ENCODE measurements at regions not wholly inside any gene's neighbourhood (a gene's known extent, or its start where the extent isn't known, plus 50 kb on each side); places are given as distances from the start of the nearest gene placed in this dataset.
"Not testable (repeated sequence)": the region's sequence is repeated elsewhere in the genome, so short reads cannot be mapped to it uniquely, and the experiment has no call there.

DNA sequence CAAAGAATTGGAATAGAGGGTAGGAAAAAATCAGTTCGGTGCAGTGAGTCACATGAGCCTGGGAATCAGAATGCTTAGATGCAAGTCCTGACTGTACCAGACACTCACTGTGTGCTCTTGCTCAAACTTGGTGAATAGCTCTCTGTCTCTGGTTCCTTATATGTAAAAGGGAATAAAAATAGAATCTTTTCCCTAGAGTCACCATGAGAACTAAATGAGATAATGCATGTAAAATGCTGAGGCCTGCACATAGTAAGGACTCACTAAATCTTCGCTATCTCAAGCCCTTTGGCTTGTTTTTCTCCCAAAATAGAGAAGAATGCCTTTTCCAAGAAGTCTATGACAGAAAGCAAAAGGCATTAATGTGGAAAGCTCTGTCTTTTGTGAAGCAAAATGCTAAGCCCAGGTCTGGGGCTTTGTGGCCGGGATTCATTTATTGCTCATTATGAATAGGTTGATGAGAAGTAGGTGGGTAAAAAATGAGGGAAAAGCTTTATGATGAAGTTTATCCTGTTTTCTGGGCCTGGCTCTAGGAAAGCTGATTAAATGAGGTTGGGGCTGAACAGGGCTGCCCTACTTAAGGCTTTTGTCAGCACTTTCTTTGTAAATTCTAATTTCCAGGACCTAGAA lies 483.3 kb downstream of the DMAC1 start:
- no peak overlapping the region for H3K4me3 ChIP-seq (replicated peaks; ENCODE audit: low read depth, low read length)
- no peak for DNase-seq (ENCODE audit: extremely low read depth, low read depth)
- TF ChIP-seq, protein P1, sequence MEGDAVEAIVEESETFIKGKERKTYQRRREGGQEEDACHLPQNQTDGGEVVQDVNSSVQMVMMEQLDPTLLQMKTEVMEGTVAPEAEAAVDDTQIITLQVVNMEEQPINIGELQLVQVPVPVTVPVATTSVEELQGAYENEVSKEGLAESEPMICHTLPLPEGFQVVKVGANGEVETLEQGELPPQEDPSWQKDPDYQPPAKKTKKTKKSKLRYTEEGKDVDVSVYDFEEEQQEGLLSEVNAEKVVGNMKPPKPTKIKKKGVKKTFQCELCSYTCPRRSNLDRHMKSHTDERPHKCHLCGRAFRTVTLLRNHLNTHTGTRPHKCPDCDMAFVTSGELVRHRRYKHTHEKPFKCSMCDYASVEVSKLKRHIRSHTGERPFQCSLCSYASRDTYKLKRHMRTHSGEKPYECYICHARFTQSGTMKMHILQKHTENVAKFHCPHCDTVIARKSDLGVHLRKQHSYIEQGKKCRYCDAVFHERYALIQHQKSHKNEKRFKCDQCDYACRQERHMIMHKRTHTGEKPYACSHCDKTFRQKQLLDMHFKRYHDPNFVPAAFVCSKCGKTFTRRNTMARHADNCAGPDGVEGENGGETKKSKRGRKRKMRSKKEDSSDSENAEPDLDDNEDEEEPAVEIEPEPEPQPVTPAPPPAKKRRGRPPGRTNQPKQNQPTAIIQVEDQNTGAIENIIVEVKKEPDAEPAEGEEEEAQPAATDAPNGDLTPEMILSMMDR (IDR thresholded peaks at IDR 0.05; ENCODE audit: low read depth, low read length, missing control alignments) = no peak

DNA sequence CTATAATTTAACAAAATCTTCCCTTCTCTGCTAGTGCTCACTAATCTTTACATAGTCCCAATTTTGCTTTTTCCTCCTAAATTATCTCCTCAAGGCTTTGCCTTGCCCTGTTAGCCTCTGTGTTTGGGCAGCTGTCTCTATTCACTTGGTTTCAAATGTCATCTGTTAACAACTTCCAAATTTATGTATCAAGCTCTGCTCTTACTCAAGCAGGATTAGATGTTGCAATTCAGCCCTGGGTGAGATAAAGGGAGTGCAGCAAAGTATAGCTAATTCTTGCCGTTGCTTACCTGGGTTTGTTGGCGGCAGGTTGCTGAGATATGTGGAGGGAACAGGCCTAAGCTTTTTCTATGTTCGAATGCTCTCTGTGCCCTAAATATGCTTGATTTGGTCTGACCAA lies 483.8 kb downstream of the DMAC1 start:
- no peak for DNase-seq (ENCODE audit: extremely low read depth, low read depth)
- H3K4me3 ChIP-seq (replicated peaks; ENCODE audit: low read depth, low read length) = no peak overlapping the region
- TF ChIP-seq, protein P1 (IDR thresholded peaks at IDR 0.05; ENCODE audit: low read depth, low read length, missing control alignments) = no peak

DNA sequence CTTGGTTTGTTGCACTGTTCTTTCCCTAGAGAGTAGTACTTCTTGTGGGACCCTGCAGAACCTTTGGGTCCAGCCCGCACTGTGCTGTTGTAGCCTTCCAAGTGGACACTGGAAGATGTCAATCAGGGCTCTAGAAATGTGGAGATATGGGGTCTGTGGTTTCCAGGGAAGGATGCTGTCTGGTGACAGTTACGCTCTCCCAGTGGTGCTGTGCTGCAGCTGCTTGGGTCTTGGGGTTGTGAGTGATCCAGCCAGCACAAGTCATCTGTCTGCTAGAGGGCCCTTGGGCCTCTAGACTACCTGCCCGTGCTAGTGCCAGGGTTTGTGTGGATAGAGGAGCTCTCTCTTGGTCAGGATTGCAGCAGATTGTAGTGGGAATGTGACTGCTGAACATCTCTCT lies 484.5 kb downstream of the DMAC1 start:
- DNase-seq (ENCODE audit: extremely low read depth, low read depth) = no peak
- H3K4me3 ChIP-seq (replicated peaks; ENCODE audit: low read depth, low read length) = no peak overlapping the region
- TF ChIP-seq, protein P1 (IDR thresholded peaks at IDR 0.05; ENCODE audit: low read depth, low read length, missing control alignments) = no peak

DNA sequence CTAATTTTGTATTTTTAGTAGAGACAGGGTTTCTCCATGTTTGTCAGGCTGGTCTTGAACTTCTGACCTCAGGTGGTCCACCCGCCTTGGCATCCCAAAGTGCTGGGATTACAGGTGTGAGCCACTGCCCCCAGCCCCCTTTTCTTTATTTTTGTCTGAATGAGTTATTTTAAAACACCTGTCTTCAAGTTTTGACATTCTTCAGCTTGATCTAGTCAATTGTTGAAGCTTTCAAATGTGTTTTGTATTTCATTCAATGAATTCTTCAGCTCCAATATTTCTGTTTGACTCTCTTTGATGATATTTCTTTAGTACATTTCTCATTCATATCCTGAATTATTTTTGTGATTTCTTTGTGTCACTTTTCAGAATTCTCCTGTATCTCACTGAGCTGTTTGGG lies 486.2 kb downstream of the DMAC1 start:
- DNase-seq (ENCODE audit: extremely low read depth, low read depth) = no peak
- TF ChIP-seq, protein P1 (IDR thresholded peaks at IDR 0.05; ENCODE audit: low read depth, low read length, missing control alignments) = no peak
- H3K4me3 ChIP-seq (replicated peaks; ENCODE audit: low read depth, low read length) = no peak overlapping the region

DNA sequence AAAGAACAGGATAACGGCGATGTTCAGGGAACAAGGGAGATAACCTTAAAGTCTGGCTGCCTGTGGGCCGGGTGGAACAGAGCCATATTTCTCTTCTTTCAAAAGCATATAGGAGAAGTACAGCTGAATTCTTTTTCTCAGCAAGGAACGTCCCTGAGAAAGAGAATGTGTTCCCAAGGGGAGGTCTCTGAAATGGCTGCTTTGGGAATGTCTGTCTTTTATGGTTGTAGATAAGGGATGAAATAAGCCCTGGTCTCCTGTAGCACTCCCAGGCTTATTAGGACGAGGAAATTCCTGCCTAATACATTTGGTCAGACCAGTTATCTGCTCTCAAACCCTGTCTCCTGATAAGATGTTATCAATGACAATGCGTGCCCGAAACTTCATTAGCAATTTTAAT lies 490.5 kb downstream of the DMAC1 start:
- not testable (repeated sequence) for H3K4me3 ChIP-seq (replicated peaks; ENCODE audit: low read depth, low read length); DNase-seq (ENCODE audit: extremely low read depth, low read depth)

DNA sequence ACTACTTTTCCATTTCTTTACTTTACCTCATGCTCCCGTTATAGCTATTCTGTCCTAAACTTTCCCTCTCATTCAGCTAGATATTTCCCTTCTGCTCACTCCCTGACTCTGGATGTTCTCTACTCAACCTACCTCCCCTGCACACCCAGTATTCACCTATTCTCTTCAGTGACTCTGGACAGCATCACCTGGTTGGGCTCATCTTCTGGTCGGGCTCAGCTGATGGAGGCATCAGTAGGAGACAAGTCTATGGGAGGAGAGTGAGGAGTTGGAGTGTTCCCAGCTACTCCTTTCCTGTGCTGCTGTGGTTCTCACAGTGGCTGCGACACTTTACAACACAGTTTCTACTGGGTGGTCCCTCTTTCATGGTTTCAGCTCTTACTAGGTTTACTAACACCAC lies 493.9 kb downstream of the DMAC1 start:
- no peak for DNase-seq (ENCODE audit: extremely low read depth, low read depth)
- TF ChIP-seq, protein P1 (IDR thresholded peaks at IDR 0.05; ENCODE audit: low read depth, low read length, missing control alignments) = no peak
- no peak overlapping the region for H3K4me3 ChIP-seq (replicated peaks; ENCODE audit: low read depth, low read length)

DNA sequence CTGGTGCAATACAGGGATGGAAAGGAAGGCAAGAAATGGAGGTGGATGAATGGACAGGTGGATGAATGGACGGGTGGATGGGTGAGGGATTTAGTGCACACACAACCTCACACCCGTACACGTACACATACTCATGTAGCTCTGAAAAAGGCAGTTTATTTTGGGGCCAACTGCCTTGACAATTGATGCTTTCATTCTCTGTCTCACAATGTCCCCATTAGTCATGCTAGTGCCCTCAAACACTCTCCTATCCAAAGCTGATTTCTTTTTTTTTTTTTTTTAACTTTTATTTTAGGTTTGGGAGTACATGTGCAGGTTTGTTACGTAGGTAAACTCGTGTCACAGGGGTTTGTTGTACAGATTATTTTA lies 495.0 kb downstream of the DMAC1 start:
- no peak for DNase-seq (ENCODE audit: extremely low read depth, low read depth)
- TF ChIP-seq, protein P1 (IDR thresholded peaks at IDR 0.05; ENCODE audit: low read depth, low read length, missing control alignments) = no peak
- no peak overlapping the region for H3K4me3 ChIP-seq (replicated peaks; ENCODE audit: low read depth, low read length)

All from HFF-Myc (cell line).